Astrocyte of the spinal cord (primary cell): ENCODE measurements at regions not wholly inside any gene's neighbourhood (a gene's known extent, or its start where the extent isn't known, plus 50 kb on each side); places are given as distances from the start of the nearest gene placed in this dataset.

Source experiments
- DNase-seq: peaks from one replicate; pipeline ENCODE4 v3.0.0; 2011; ENCODE audit warnings: low read depth, low spot score
- H3K4me3 ChIP-seq: 2 replicates; pipeline ENCODE4 v1.5.1; 2011; ENCODE audit warnings: low read depth, mild to moderate bottlenecking, low read length, moderate library complexity
- in situ Hi-C: cut with HindIII; loops from 2 replicates; pipeline ENCODE4 v1.10.0; 2017; ENCODE audit warnings: low sequenced_read_pairs
- TF ChIP-seq, protein P1 (sequence below): IDR thresholded peaks from 2 replicates; pipeline ENCODE4 v1.5.1; 2012; ENCODE audit warnings: low read depth, mild to moderate bottlenecking, low read length, inconsistent platforms

DNA sequence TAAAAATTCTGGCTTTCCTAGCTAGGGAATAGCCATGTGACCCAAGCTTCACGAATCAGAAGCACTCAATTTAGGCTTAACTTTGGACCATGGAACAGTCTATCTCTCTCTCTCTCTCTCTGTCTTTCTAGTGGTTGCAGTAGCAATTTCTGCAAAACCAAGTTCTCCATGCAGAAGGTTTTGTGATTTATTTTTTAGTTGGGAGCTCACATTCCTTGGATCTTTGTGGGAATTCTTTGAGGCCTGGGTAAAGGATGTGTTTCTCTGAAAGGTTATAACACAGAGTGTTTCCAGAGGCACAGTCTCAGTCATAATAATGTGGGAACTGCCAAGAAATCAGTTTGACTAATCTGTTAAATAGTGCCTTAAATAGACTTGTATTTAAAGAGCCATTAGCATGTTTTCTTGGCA, 112.3 kb upstream of the COL11A1 start:
- in situ Hi-C loops, result no loop called here
- DNase-seq, result peak; percentile 91
- H3K4me3 ChIP-seq, result no peak overlapping the region
- TF ChIP-seq, protein P1, sequence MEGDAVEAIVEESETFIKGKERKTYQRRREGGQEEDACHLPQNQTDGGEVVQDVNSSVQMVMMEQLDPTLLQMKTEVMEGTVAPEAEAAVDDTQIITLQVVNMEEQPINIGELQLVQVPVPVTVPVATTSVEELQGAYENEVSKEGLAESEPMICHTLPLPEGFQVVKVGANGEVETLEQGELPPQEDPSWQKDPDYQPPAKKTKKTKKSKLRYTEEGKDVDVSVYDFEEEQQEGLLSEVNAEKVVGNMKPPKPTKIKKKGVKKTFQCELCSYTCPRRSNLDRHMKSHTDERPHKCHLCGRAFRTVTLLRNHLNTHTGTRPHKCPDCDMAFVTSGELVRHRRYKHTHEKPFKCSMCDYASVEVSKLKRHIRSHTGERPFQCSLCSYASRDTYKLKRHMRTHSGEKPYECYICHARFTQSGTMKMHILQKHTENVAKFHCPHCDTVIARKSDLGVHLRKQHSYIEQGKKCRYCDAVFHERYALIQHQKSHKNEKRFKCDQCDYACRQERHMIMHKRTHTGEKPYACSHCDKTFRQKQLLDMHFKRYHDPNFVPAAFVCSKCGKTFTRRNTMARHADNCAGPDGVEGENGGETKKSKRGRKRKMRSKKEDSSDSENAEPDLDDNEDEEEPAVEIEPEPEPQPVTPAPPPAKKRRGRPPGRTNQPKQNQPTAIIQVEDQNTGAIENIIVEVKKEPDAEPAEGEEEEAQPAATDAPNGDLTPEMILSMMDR, result no peak

GRCh38 chr1:103218821-103219220, 110.5 kb upstream of the COL11A1 start:
- no peak for DNase-seq
- in situ Hi-C loops, result no loop called here
- H3K4me3 ChIP-seq, result no peak overlapping the region
- TF ChIP-seq, protein P1, result no peak

DNA sequence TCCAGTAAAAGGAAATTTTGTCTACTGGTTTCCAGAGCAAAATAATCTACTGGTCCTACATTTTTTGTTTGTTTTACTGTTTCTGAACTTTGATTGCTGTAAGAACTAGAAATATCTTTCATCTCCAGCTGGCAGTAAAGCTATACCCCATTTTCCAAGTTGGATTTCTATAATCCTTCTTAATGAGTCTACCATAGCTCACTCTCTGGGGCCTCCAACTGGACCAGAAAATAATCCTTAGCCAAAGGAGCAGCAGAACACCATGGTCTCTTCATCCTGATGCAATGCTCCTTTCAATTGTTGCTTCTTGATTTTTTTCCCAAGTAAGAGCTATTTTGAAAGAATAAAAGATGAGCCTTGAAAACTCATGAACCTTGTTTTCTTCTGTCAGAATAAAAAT, 110.0 kb upstream of the COL11A1 start:
- no peak overlapping the region for H3K4me3 ChIP-seq
- TF ChIP-seq, protein P1, result no peak
- no peak for DNase-seq
- in situ Hi-C loops, result no loop called here

GRCh38 chr1:103211073-103211472, 102.8 kb upstream of the COL11A1 start:
- H3K4me3 ChIP-seq, result no peak overlapping the region
- TF ChIP-seq, protein P1, result no peak
- DNase-seq, result peak; percentile 76
- in situ Hi-C loops, result no loop called here

DNA sequence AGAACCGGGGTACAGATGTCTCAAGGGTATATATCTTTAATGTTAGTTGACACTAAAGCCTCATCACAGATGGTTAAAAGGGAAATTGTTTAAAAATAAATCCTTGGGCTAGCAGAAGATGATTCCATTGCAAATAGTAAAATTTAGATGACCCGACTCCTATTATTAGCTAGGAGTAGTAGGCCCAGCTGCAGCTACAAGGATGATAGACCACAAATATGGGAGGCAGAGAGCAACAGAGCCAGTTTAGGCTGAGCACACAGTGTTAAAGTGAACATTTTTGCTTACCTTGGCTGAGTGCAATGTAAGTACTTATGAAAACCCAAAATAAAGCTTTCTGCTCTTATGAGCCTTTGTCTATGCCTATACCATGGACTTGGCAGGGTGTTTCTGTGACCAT, 100.5 kb upstream of the COL11A1 start:
- in situ Hi-C loops, result no loop called here
- TF ChIP-seq, protein P1, result no peak
- no peak for DNase-seq
- no peak overlapping the region for H3K4me3 ChIP-seq

- TF ChIP-seq, protein P1, result no peak
These were observed 90.7 kb upstream of the COL11A1 start for GRCh38 chr1:103199001-103199400.

DNA sequence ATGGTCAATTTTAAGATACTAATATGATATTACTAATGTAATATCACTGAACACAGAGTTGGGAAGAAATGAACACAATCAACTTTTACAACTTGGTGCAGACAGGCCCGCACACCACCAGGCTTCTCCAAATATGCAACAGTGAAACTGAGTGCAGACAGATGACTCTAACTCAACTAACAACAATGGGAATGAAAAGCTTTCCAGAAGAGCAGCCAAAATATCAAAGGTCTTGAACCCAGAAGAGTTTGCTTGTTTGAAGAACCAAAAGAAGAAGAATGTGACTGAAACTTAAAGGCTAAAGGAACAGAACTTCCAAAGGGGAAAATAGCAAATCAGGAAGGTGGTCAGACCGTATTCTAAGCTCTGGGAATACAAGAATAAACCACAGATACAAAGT, 89.8 kb upstream of the COL11A1 start:
- in situ Hi-C loops, result no loop called here
- TF ChIP-seq, protein P1, result no peak
- no peak overlapping the region for H3K4me3 ChIP-seq
- DNase-seq, result no peak

More at GRCh38 chr1:103199001-103199400, 90.7 kb upstream of the COL11A1 start:
- DNase-seq, result no peak
- in situ Hi-C loops, result no loop called here
- no peak overlapping the region for H3K4me3 ChIP-seq
